Left lung (tissue), 4 donors: ENCODE measurements at regions not wholly inside any gene's neighbourhood (a gene's known extent, or its start where the extent isn't known, plus 50 kb on each side); places are given as distances from the start of the nearest gene placed in this dataset.

Experiments used
- ATAC-seq: fragments of 200-7000 bp; cut with Tn5 transposase; one replicate; pipeline ENCODE4 v1.9.1; 2020; ENCODE audit warnings: moderate library complexity
- DNase-seq, 4 donors: peaks; one replicate each; pipeline ENCODE4 v3.0.0-alpha.2; 2013 to 2020
- H3K27ac ChIP-seq, 2 donors: fragments of 200-600 bp; sonication (generic) in 1 of 2; one replicate each; pipeline versions ENCODE4 v1.5.0 to v1.8.0; 2020 to 2021
- H3K27me3 ChIP-seq, 2 donors: fragments of 200-600 bp; sonication (generic) in 1 of 2; one replicate each; pipeline versions ENCODE4 v1.5.0 to v1.8.0; 2020 to 2021
- H3K36me3 ChIP-seq, 2 donors: fragments of 200-600 bp; sonication (generic) in 1 of 2; one replicate each; pipeline versions ENCODE4 v1.5.0 to v1.8.0; 2020 to 2021
- H3K4me1 ChIP-seq, 2 donors: fragments of 200-600 bp; one replicate each; pipeline ENCODE4 v1.8.0; 2021
- H3K4me3 ChIP-seq, 2 donors: fragments of 200-600 bp; sonication (generic) in 1 of 2; one replicate each; pipeline versions ENCODE4 v1.5.0 to v1.8.0; 2020 to 2021; ENCODE audit warnings: mild to moderate bottlenecking in 1 of 2
- H3K9me3 ChIP-seq, 2 donors: fragments of 200-600 bp; sonication (generic) in 1 of 2; one replicate each; pipeline versions ENCODE4 v1.5.0 to v1.8.0; 2020 to 2021
- CTCF ChIP-seq, 2 donors: fragments of 200-600 bp; sonication (generic) in 1 of 2; IDR thresholded peaks; one replicate each; pipeline versions ENCODE4 v1.5.0 to v1.8.0; 2021; ENCODE audit warnings: antibody characterized with exemption in 2 of 2
- intact Hi-C, 2 donors: fragments of 100-400 bp; cut with DNase I; formaldehyde crosslinking; loops; one replicate each; pipeline versions ENCODE4 v1.11.2 to v1.14.2; 2022
- donor health status: DM: no; HTN: yes; CAD: no.
- donor health status: DM: no; HTN: no; CAD: no.

- intact Hi-C loops: no loop called here
- H3K9me3 ChIP-seq: no peaks in the 10 kb centered on the region
- H3K27ac ChIP-seq: no peak overlapping the region
- no peak for TF ChIP-seq CTCF (IDR thresholded peaks at IDR 0.05)
- ATAC-seq: no peak
- H3K4me3 ChIP-seq: no peak overlapping the region
- H3K36me3 ChIP-seq: no peaks in the 10 kb centered on the region
- no peak for DNase-seq
- peaks cover 0 to 9% of the 10 kb centered on the region in 2 donors for H3K27me3 ChIP-seq
- H3K4me1 ChIP-seq: no peaks in the 10 kb centered on the region
Observed at GRCh38 chr2:45284621-45284995, 275.4 kb upstream of the SIX2 start.

- Histone ChIP-seq H3K4me3 (no peak overlapping the region), H3K27me3 (peaks cover 0 to 9% of the 10 kb centered on the region in 2 donors), H3K9me3 (no peaks in the 10 kb centered on the region), H3K4me1 (no peaks in the 10 kb centered on the region), H3K27ac (no peak overlapping the region), H3K36me3 (no peaks in the 10 kb centered on the region)
- DNase-seq (no peak), ATAC-seq (no peak)
- no peak for TF ChIP-seq CTCF (IDR thresholded peaks at IDR 0.05)
- intact Hi-C loops: no loop called here
Observed at GRCh38 chr2:45283764-45284620, 274.7 kb upstream of the SIX2 start.

GRCh38 chr2:45282646-45283045 is 273.4 kb upstream of the SIX2 start:
- Histone ChIP-seq H3K4me3 (no peak overlapping the region), H3K27me3 (peaks cover 0 to 9% of the 10 kb centered on the region in 2 donors), H3K36me3 (no peaks in the 10 kb centered on the region), H3K4me1 (no peaks in the 10 kb centered on the region), H3K27ac (no peak overlapping the region), H3K9me3 (no peaks in the 10 kb centered on the region)
- no peak for TF ChIP-seq CTCF (IDR thresholded peaks at IDR 0.05)
- DNase-seq: no peak
- intact Hi-C loops: no loop called here
- no peak for ATAC-seq

DNA sequence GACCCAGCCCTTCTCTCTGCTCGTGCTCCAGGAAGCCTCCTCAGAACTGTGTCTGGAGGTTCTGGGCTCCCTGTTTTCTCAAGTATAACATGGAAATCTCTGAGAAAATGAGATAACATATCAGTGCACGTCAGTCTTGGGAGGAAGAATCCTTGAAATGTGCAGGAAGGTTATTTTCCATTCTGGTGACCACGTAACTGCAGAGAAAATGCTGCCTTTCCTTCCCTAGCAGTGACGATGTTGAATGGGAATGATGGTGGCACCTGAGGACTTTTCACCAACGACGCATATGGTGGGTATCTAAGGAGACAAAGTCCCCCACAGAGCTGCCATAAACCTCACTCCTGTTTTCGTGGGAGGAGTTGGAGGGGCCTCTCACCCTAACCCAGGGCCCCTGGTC is 272.1 kb upstream of the SIX2 start:
- H3K4me1 ChIP-seq: no peaks in the 10 kb centered on the region
- H3K27ac ChIP-seq: no peak overlapping the region
- H3K9me3 ChIP-seq: no peaks in the 10 kb centered on the region
- DNase-seq: no peak
- no peak overlapping the region for H3K4me3 ChIP-seq
- H3K36me3 ChIP-seq: no peaks in the 10 kb centered on the region
- no peak for ATAC-seq
- TF ChIP-seq CTCF (IDR thresholded peaks at IDR 0.05): no peak
- no peaks in the 10 kb centered on the region for H3K27me3 ChIP-seq
- intact Hi-C loops: no loop called here

- Histone ChIP-seq H3K27me3 (no peaks in the 10 kb centered on the region), H3K27ac (no peak overlapping the region), H3K9me3 (no peaks in the 10 kb centered on the region), H3K36me3 (no peaks in the 10 kb centered on the region), H3K4me3 (no peak overlapping the region), H3K4me1 (no peaks in the 10 kb centered on the region)
- no peak for TF ChIP-seq CTCF (IDR thresholded peaks at IDR 0.05)
- no peak for DNase-seq
- intact Hi-C loops: no loop called here
- no peak for ATAC-seq
Observed at GRCh38 chr2:45280794-45281193, 271.5 kb upstream of the SIX2 start.
